ENCODE measurements at regions not wholly inside any gene's neighbourhood (a gene's known extent, or its start where the extent isn't known, plus 50 kb on each side); places are given as distances from the start of the nearest gene placed in this dataset.

- no peak overlapping the region for H3K4me3 ChIP-seq (ENCODE audit: low read depth, low read length)
- DNase-seq (ENCODE audit: low read depth, low spot score), result no peak
- POLR2A ChIA-PET, result no interaction called here
- CTCF ChIA-PET, result no interaction called here
- no peak for TF ChIP-seq CTCF (IDR thresholded peaks at IDR 0.05; ENCODE audit: insufficient read depth, low read length, missing control alignments)
These were observed 270.8 kb downstream of the NNT start for GRCh38 chr5:43873791-43874190.

GRCh38 chr5:43859309-43859708 is 256.3 kb downstream of the NNT start:
- ChIA-PET POLR2A (no interaction called here), CTCF (no interaction called here)
- no peak for TF ChIP-seq CTCF (IDR thresholded peaks at IDR 0.05; ENCODE audit: insufficient read depth, low read length, missing control alignments)

GRCh38 chr5:43855452-43855851 is 252.5 kb downstream of the NNT start:
- ChIA-PET CTCF (interaction anchor here (1.2 kb wide), 1 partner anchor 38 kb away, joined by 3 read pairs; no protein-coding TSS in a partner anchor), POLR2A (no interaction called here)
- no peak for TF ChIP-seq CTCF (IDR thresholded peaks at IDR 0.05; ENCODE audit: insufficient read depth, low read length, missing control alignments)
- H3K4me3 ChIP-seq (ENCODE audit: low read depth, low read length), result no peak overlapping the region
- no peak for DNase-seq (ENCODE audit: low read depth, low spot score)

More at GRCh38 chr5:43859309-43859708, 256.3 kb downstream of the NNT start:
- no peak for DNase-seq (ENCODE audit: low read depth, low spot score)
- H3K4me3 ChIP-seq (ENCODE audit: low read depth, low read length), result no peak overlapping the region

- ChIA-PET POLR2A (no interaction called here), CTCF (no interaction called here)
- H3K4me3 ChIP-seq (ENCODE audit: low read depth, low read length), result no peak overlapping the region
- no peak for DNase-seq (ENCODE audit: low read depth, low spot score)
- no peak for TF ChIP-seq CTCF (IDR thresholded peaks at IDR 0.05; ENCODE audit: insufficient read depth, low read length, missing control alignments)
These were observed 251.8 kb downstream of the NNT start for GRCh38 chr5:43854697-43855292.

GRCh38 chr5:43852279-43852678 is 249.3 kb downstream of the NNT start:
- ChIA-PET CTCF (no interaction called here), POLR2A (no interaction called here)
- no peak overlapping the region for H3K4me3 ChIP-seq (ENCODE audit: low read depth, low read length)
- DNase-seq (ENCODE audit: low read depth, low spot score), result no peak
- no peak for TF ChIP-seq CTCF (IDR thresholded peaks at IDR 0.05; ENCODE audit: insufficient read depth, low read length, missing control alignments)

- H3K4me3 ChIP-seq (ENCODE audit: low read depth, low read length), result no peak overlapping the region
- POLR2A ChIA-PET, result no interaction called here
- CTCF ChIA-PET, result no interaction called here
- no peak for DNase-seq (ENCODE audit: low read depth, low spot score)
- TF ChIP-seq CTCF (IDR thresholded peaks at IDR 0.05; ENCODE audit: insufficient read depth, low read length, missing control alignments), result no peak
These were observed 248.8 kb downstream of the NNT start for GRCh38 chr5:43851741-43852140.
